Stimulated activated CD4-positive, alpha-beta T cell treated with anti-CD3 and anti-CD28 coated beads, Interleukin-15, amount 100 ng/mL, for 48 hours (primary cell): ENCODE measurements at regions not wholly inside any gene's neighbourhood (a gene's known extent, or its start where the extent isn't known, plus 50 kb on each side); places are given as distances from the start of the nearest gene placed in this dataset.
"Not testable (repeated sequence)": the region's sequence is repeated elsewhere in the genome, so short reads cannot be mapped to it uniquely, and the experiment has no call there.

Source experiments
- DNase-seq, 2 donors: peaks; one replicate each; pipeline ENCODE4 v3.0.0-alpha.2; 2020; ENCODE audit warnings: low read depth in 2 of 2

DNA sequence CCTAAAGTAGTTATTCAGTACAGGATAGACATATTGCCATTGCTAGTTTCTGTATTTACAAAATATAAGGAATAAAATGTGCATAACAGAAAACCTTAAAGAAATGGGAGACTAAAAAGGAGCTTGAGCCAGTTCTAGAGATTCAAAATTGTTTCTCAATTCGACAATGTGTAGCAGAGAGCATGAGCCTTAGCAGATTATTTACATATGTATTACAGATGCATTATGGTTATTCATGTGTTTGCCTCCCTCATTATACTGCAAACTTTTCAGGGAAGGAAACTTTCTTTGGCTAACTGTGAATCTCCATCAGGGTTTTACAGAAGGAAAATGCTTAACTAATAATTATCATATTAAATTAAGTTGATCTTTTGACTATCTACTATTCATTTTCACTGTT, 854.4 kb upstream of the SLC39A10 start:
- no peak for DNase-seq

GRCh38 chr2:194787071-194787470, 870.0 kb upstream of the SLC39A10 start:
- DNase-seq: not testable (repeated sequence)

DNA sequence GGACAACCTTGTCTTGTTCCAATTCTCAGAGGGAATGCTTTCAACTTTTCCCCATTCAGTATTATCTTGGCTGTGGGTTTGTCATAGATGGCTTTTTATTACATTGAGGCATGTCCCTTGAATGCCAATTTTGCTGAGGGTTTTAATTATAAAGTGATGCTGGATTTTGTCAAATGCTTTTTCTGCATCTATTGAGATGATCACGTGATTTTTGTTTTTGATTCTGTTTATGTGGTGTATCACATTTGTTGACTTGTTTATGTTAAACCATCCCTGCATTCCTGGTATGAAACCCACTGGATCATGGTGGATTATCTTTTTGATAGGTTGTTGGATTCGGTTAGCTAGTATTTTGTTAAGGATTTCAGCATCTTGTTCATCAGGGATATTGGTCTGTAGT, 885.6 kb upstream of the SLC39A10 start:
- not testable (repeated sequence) for DNase-seq

GRCh38 chr2:194769030-194769429, 888.0 kb upstream of the SLC39A10 start:
- no peak for DNase-seq

DNA sequence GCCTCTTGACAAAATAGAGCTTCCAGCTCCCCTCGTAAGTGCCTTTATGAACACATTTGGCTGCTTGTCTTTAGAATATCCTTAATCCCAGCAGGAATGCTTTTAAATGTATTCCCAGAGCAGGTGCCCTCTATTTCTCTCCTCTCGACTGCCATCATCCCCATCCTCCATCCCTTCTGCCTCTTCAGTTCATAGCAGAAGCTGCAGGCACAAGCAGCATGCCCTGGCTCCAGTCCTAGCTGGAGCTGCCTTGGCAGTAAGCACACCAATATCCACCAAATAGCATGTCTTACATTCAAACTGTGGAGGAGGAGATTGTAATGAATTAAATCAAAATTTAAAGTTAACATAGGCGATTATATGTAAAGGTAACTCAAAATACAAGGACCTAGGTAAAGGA, 891.3 kb upstream of the SLC39A10 start:
- no peak for DNase-seq

DNA sequence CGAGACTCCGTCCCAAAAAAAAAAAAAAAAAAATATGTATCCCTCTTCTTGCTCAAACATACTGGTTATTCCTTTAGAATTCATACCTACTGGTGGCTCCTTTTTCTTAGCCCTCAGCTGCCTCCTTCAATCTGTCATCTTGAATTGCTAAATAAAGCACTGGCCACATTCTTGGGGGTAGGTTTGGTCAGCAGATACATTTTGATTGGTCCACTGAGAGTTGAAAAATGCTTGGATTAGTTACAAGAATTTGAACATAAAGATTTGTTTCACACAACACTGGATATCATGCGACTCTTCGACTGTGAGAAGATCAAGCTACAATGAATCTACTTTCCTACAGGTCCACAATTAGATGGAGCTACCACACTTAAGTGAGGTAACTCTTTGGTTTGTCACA, 906.1 kb upstream of the SLC39A10 start:
- no peak for DNase-seq

- no peak for DNase-seq
These were observed 911.4 kb upstream of the SLC39A10 start for GRCh38 chr2:194745557-194746146.

DNA sequence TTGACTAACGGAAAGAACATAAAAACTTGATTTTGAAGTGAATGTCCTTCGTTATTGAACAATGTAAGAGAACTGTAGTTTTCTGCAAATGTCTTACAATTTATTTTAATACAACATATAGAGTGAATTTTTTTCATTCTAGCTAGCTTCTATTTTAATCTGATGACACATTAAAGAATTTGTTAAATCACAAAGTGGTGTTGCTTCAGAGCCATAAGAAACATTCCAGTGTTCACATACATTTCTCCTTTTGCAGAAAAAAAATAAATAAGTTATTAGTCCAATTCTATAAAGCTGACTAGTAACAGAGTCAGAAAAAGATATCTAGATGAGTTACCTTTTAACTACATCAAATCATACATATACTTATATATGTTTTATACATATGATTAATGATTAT, 914.3 kb upstream of the SLC39A10 start:
- DNase-seq: no peak

DNA sequence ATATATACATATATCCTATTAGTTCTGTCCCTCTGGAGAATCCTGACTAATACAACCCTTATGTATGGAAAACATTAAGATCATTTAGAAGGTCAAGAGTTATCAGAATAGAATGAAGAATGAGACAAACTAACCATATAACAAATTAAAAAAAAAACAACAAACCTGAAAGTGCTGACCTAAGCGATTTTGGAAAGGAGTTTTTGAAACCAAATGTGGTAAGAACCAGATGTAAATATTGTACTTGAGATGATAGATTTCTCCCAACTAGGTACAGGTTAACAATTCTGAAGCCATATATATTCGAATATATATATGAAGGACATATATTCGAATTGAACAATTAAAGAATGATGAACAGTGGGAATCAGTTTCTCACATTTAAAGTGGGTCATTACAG, 917.8 kb upstream of the SLC39A10 start:
- no peak for DNase-seq

GRCh38 chr2:194735837-194736542, 921.0 kb upstream of the SLC39A10 start:
- DNase-seq: no peak

DNA sequence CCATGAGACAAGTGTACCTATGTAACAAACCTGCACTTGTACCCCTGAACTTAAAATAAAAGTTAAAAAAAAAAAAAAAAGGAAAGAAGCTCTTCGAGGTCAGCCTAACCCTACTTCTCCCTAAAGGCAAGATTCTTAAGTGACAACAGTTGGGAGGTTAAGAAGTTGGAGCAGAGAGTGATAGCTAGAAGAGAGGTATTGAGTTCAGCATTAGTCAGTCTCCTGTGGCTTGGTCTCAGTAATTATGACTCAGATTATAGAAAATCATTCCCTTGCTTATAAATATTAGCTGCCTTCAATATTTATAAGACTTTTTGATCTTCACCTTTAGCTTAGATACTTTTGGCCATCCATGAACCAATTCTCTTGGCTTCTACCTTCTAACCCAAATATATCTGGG, 926.8 kb upstream of the SLC39A10 start:
- DNase-seq: no peak

DNA sequence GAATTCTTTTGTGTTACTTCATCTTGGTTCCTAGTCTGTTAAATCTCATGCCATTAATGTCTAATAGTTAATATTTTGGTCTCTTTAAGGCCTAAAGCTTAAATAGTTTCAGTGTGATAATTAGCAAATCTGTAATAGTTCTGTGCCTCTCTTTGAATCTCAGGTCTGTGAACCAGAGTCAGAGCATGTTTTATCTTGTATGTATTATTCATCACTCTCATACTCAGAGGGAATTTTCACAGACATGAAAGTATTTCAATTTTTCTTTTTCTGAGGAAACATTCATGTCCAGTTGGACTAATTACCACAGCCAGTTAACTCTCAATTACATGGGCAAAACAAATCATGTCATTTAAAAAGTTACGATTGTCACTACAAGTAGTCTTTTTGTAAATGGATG, 931.9 kb upstream of the SLC39A10 start:
- no peak for DNase-seq

GRCh38 chr2:194723446-194723845, 933.6 kb upstream of the SLC39A10 start:
- DNase-seq: no peak

DNA sequence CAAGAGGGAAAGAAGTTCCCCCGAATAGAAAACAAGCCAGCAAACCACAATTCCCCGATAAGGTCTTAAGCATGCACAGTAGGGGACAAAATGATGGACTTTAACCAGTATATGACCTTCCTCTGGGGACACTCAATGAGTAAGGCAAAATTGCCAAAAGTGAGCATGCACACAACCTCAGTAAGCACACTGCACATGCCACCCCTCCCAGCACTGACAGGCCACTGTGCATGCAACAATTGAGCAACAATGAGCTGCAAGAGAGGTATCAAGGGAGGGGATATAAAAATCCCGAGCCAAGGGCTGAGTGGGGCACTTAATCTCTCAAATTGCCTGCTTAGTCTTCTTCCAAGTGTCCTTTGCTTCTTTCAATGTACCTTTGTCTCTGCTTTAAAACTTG, 935.8 kb upstream of the SLC39A10 start:
- DNase-seq: no peak

- DNase-seq: no peak
These were observed 936.6 kb upstream of the SLC39A10 start for GRCh38 chr2:194720462-194720861.

DNA sequence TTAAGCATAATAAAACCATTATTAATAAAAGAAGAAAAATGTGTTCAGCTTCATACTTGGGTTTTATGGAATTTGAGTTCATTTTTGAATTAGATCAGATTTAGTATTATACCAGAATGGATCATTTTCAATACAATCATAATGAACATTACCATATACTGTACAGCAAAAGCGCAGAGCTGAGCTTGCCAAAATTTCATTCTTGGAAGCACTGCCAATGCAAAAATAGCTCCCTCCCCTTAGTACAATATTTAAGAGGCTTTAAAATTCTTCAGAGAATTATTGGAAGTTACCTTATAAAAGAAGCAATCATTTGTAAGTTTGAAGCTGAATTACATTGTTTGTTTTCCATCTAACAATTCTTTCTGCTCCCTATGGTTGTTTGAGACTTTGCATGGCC, 938.1 kb upstream of the SLC39A10 start:
- DNase-seq: no peak

DNA sequence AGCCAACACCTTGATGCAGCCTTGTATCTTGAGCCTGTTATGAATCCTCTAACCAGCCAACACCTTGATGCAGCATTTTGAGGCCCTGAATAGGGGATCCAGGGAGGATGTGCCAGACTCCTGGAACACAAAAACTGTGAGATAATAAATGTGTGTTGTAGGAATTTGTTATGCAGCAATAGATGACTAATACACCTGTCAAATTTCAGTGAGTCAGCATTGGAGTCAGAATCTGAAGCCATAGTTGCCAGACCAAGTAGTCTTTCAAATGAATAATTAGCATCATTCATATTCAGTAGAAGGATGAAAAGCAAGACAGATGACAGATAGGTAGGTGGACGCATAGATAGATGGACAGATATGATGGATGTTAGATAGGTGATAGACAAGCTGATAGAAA, 942.5 kb upstream of the SLC39A10 start:
- no peak for DNase-seq

DNA sequence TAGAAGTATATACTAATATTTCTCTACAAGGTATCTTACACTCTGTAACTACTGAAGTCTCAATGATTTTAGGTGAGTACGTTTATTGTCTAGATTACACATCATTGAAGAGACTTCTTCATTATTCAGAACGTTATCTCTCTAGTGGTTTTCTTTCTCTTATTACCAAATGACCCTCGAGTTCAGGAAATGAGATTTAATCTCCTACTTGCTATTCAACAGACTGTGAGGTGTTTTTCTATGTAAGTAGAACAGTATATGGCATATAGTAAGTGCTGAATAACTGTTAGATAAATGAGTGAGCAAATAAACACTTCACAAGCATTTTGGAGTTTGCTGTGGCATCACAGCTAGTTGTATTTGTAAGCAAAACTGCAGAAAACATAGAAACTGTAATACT, 947.2 kb upstream of the SLC39A10 start:
- DNase-seq: no peak

DNA sequence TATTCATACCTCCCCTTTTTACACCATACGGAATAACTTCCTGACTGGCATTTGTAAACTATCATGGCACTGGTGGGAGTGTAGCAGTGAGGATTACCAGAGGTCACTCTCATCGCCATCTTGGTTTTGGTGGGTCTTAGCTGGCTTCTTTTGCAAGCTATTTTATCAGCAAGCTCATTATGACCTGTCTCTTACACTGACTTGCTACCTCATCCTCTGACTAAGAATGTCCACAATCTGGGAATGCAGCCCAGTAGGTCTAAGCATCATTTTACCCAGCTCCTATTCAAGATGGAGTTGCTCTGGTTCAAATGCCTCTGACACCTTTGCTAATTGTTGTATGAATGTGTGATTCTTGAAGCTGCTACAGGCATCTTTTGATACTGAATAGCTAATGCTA, 950.8 kb upstream of the SLC39A10 start:
- no peak for DNase-seq

GRCh38 chr2:194705398-194705797, 951.6 kb upstream of the SLC39A10 start:
- no peak for DNase-seq

DNA sequence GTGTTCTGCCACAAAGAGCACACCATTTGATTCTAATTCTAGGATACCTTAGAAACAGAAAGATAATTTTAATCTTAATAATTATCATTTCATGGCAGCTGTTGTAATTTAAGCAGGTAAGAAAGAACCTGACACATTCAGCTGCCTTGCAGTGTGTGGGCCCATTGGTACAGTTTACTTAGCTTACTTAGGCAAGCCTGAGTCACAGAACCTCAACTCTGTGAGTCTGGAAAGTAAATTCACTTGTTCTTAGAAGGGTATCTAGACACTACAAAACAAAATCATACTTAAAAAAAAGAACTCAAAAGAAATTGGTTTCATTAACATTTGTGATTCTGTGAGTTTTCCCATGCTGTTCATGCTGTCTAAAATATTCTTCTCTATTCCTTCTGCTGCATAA, 956.3 kb upstream of the SLC39A10 start:
- DNase-seq: no peak

GRCh38 chr2:194700116-194700515, 956.9 kb upstream of the SLC39A10 start:
- no peak for DNase-seq

GRCh38 chr2:194698012-194698411, 959.0 kb upstream of the SLC39A10 start:
- no peak for DNase-seq

DNA sequence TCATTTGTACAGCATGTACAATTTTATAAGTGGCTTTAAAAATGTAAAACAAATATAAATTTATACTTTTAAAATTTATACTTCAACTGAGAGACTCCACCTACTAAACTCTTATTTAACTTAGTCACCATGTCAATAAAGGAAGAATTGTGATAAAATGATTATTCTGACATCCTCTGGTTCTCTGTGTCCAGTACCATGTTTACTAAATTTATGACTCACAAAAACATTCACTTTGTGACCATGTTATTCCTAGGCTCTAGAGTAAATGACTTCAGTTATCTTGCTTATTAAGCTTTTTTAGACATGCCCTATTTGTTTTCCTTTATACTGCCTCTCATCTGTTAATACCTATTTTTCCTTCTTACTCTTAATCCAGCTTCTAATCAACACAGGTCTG, 959.6 kb upstream of the SLC39A10 start:
- no peak for DNase-seq
